Loucy (cell line): ENCODE measurements at regions not wholly inside any gene's neighbourhood (a gene's known extent, or its start where the extent isn't known, plus 50 kb on each side); places are given as distances from the start of the nearest gene placed in this dataset.

Experiments
- H2AFZ ChIP-seq: fragments of 200-600 bp; sonication (generic); 2 replicates; pipeline ENCODE4 v1.6.0; 2016; ENCODE audit warnings: antibody characterized with exemption, mild to moderate bottlenecking, low read length, moderate library complexity
- H3F3A ChIP-seq: fragments of 200-600 bp; 2 replicates; pipeline ENCODE4 v1.6.0; 2016; ENCODE audit warnings: antibody characterized with exemption, low read depth, mild to moderate bottlenecking
- H3K27me3 ChIP-seq: fragments of 200-600 bp; sonication (generic); 2 replicates; pipeline ENCODE4 v1.6.1; 2014; ENCODE audit warnings: low read length, mild to moderate bottlenecking; ENCODE audit not compliant: insufficient read depth, poor library complexity, severe bottlenecking
- H3K36me3 ChIP-seq: fragments of 200-600 bp; sonication (generic); 2 replicates; pipeline ENCODE4 v1.6.1; 2016; ENCODE audit warnings: low read length; ENCODE audit not compliant: insufficient read depth
- H3K4me1 ChIP-seq: fragments of 200-600 bp; sonication (generic); 2 replicates; pipeline ENCODE4 v1.5.1; 2014; ENCODE audit warnings: low read length, mild to moderate bottlenecking; ENCODE audit not compliant: insufficient read depth, poor library complexity, severe bottlenecking
- H3K4me2 ChIP-seq: fragments of 200-600 bp; sonication (generic); 2 replicates; pipeline ENCODE4 v1.6.0; 2014; ENCODE audit warnings: antibody characterized with exemption, low read length, low read depth, mild to moderate bottlenecking; ENCODE audit not compliant: poor library complexity, severe bottlenecking
- H3K4me3 ChIP-seq: fragments of 200-600 bp; sonication (generic); 2 replicates; pipeline ENCODE4 v1.5.1; 2014; ENCODE audit warnings: low read length, mild to moderate bottlenecking, mixed read lengths; ENCODE audit not compliant: poor library complexity, severe bottlenecking
- H3K79me2 ChIP-seq: fragments of 200-600 bp; sonication (generic); 2 replicates; pipeline ENCODE4 v1.6.1; 2014; ENCODE audit warnings: low read length; ENCODE audit not compliant: insufficient read depth
- H3K9ac ChIP-seq: fragments of 200-600 bp; sonication (generic); 2 replicates; pipeline ENCODE4 v1.6.0; 2014; ENCODE audit warnings: mild to moderate bottlenecking, low read depth, low read length, moderate library complexity; ENCODE audit not compliant: poor library complexity, severe bottlenecking
- H3K9me2 ChIP-seq: fragments of 200-600 bp; sonication (generic); replicated peaks from 2 replicates; pipeline ENCODE4 v1.6.1; 2016; ENCODE audit warnings: low read depth, low read length, mixed read lengths
- H3K9me3 ChIP-seq: fragments of 200-600 bp; sonication (generic); 2 replicates; pipeline ENCODE4 v1.6.1; 2014; ENCODE audit warnings: mild to moderate bottlenecking, antibody characterized with exemption, low read length, low read depth; ENCODE audit not compliant: insufficient read depth
- H4K20me1 ChIP-seq: fragments of 200-600 bp; sonication (generic); 2 replicates; pipeline ENCODE4 v1.6.0; 2014; ENCODE audit warnings: antibody characterized with exemption, low read length, mild to moderate bottlenecking; ENCODE audit not compliant: insufficient read depth, poor library complexity, severe bottlenecking
- CTCF ChIP-seq: fragments of 200-600 bp; sonication (generic); conservative IDR thresholded peaks from 2 replicates; pipeline ENCODE4 v1.5.1; 2014; ENCODE audit warnings: mild to moderate bottlenecking, antibody characterized with exemption, low read length
- EZH2phosphoT487 ChIP-seq: fragments of 200-600 bp; IDR thresholded peaks from 2 replicates; pipeline ENCODE4 v1.6.1; 2018; ENCODE audit warnings: antibody characterized with exemption, mild to moderate bottlenecking, moderate library complexity, borderline replicate concordance

- H4K20me1 ChIP-seq: no peaks in the 10 kb centered on the region
- H3K36me3 ChIP-seq: no peaks in the 10 kb centered on the region
- no peaks in the 10 kb centered on the region for H3K27me3 ChIP-seq
- no peak overlapping the region for H3K9ac ChIP-seq
- TF ChIP-seq EZH2phosphoT487 (no peak), CTCF (no peak)
- H3F3A ChIP-seq: no peaks in the 10 kb centered on the region
- no peaks in the 10 kb centered on the region for H3K79me2 ChIP-seq
- no peaks in the 10 kb centered on the region for H3K9me2 ChIP-seq
- H3K9me3 ChIP-seq: no peaks in the 10 kb centered on the region
- no peaks in the 10 kb centered on the region for H3K4me1 ChIP-seq
- no peak overlapping the region for H3K4me2 ChIP-seq
- no peak overlapping the region for H2AFZ ChIP-seq
- H3K4me3 ChIP-seq: no peak overlapping the region
These were observed 123.3 kb upstream of the LHX5 start for GRCh38 chr12:113594967-113595366.

- Histone ChIP-seq H2AFZ (no peak overlapping the region), H3K9me3 (no peaks in the 10 kb centered on the region; the same call in 1 of the 2 replicates), H4K20me1 (no peaks in the 10 kb centered on the region), H3K9ac (no peak overlapping the region), H3K79me2 (no peaks in the 10 kb centered on the region), H3K4me3 (no peak overlapping the region), H3K9me2 (no peaks in the 10 kb centered on the region), H3F3A (no peaks in the 10 kb centered on the region), H3K36me3 (no peaks in the 10 kb centered on the region), H3K27me3 (no peaks in the 10 kb centered on the region), H3K4me2 (no peak overlapping the region), H3K4me1 (no peaks in the 10 kb centered on the region)
- no peak for TF ChIP-seq CTCF
- TF ChIP-seq EZH2phosphoT487: no peak
These were observed 119.9 kb upstream of the LHX5 start for GRCh38 chr12:113591480-113591974.

- Histone ChIP-seq H3K36me3 (no peaks in the 10 kb centered on the region), H3K9me2 (no peaks in the 10 kb centered on the region), H3K4me2 (no peak overlapping the region), H3K9ac (no peak overlapping the region), H2AFZ (no peak overlapping the region), H3K4me3 (no peak overlapping the region), H3K27me3 (no peaks in the 10 kb centered on the region), H4K20me1 (no peaks in the 10 kb centered on the region), H3F3A (no peaks in the 10 kb centered on the region), H3K79me2 (no peaks in the 10 kb centered on the region), H3K4me1 (no peaks in the 10 kb centered on the region), H3K9me3 (no peaks in the 10 kb centered on the region; the same call in 1 of the 2 replicates)
- no peak for TF ChIP-seq EZH2phosphoT487
- TF ChIP-seq CTCF: no peak
These were observed 117.8 kb upstream of the LHX5 start for GRCh38 chr12:113589437-113589836.
